G401 (cell line): ENCODE measurements at regions not wholly inside any gene's neighbourhood (a gene's known extent, or its start where the extent isn't known, plus 50 kb on each side); places are given as distances from the start of the nearest gene placed in this dataset.

Experiments used
- DNase-seq: peaks from one replicate; pipeline ENCODE4 v3.0.0-alpha.2; 2015; ENCODE audit warnings: low spot score
- in situ Hi-C: cut with HindIII; loops from 2 replicates; pipeline ENCODE4 v1.10.0; 2016; ENCODE audit warnings: low sequenced_read_pairs, mixed read lengths

GRCh38 chr5:165809914-165810313 is 2304.5 kb downstream of the MAT2B start:
- in situ Hi-C loops, result no loop called here
- DNase-seq, result no peak

DNA sequence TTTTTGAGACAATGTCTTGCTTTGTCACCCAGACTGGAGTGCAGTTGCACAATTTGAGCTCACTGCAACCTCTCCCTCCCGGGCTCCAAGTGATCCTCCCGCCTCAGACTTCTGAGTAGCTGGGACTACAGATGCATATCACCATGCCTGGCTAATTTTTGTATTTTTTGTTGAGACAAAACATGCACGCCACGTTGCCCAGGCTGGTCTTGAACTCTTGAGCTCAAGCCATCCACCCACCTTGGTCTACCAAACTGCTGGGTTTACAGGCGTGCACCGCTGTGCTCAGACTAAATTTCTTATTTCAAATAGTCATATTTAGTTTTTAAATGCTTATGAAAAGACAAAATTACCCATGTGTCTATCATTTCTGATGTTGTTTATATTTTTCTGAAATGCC is 2324.1 kb downstream of the MAT2B start:
- in situ Hi-C loops, result no loop called here

DNA sequence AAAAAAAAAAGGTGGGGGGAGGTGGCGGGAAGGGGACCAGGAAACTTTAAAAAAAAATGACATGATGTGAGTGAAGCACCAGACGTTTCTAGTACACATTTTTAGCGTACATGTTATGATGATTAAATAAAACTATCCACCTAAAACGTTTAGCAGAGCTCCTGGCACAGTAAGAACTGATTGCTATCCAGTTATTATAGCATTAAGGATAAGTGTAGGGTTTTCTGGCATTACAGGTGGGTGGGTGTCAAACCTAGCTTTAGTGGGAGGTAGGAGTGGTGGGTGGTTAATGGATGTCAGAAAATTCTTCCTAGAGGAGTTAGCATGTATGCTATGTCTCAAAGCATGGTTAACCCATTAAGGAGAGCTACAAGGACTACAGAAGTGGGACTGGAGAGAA is 2329.5 kb downstream of the MAT2B start:
- DNase-seq, result no peak
- in situ Hi-C loops, result no loop called here

More for the DNA sequence above, 2324.1 kb downstream of the MAT2B start:
- DNase-seq, result no peak

DNA sequence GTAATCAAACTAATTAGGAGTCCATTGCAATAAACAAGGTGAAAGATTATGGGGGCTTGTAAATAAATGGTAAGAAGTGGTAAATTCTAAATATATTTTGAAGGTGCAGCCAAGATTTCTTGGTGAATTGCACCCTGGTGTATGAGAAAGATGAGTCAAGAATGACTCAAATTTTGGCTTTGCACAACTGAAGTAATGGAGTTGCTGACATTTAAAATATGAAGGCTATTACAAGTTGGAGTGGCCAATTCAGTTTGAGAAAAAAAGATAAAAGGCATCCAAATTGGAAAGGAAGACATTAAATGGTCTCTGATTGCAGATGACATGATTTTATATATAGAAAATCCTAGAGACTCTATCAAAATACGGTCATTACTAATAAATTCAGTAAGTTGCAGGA is 2330.6 kb downstream of the MAT2B start:
- DNase-seq, result no peak
- in situ Hi-C loops, result no loop called here

DNA sequence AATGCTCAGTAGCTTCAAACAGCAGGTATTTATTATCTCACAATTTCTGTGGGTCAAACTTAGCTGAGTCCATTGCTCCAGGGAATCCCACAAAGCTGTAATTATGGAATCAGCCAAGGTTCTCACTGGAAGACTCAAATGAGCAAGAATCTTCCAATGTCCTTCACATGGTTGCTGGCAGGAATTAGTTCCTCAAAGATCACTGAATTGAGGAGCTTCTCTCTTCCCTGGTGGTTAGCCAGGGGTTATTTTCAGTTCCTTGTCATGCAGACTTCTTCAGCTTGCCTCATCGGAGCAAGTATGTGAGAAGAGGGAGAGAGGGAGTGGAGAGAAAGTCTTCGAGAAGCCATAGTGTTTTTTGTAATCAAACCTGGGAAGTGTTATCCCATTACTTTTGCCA is 2331.9 kb downstream of the MAT2B start:
- DNase-seq, result no peak
- in situ Hi-C loops, result no loop called here

DNA sequence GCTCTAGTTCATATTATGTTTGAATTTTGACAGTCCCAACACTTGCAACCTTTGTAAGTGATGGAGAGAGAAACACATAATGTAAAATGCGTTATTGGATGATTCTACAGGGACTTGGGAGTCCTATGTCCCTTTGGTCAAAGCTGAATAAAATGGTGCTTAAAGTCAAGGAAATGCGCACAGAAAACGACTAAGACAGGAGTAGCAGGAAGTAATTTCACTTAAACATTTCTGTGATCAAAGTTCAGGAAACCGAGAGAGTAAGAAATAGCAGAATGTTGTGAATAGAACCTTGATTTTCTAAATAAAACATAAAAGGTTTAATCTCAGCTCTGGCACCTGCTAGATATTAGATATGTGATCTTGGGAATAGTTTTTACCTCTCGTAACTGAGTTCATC is 2339.2 kb downstream of the MAT2B start:
- in situ Hi-C loops, result no loop called here
- no peak for DNase-seq

GRCh38 chr5:165858118-165858517 is 2352.7 kb downstream of the MAT2B start:
- DNase-seq, result no peak

GRCh38 chr5:165859251-165859650 is 2353.8 kb downstream of the MAT2B start:
- in situ Hi-C loops, result no loop called here
- no peak for DNase-seq

More at GRCh38 chr5:165858118-165858517, 2352.7 kb downstream of the MAT2B start:
- in situ Hi-C loops, result no loop called here

GRCh38 chr5:165863239-165863638 is 2357.8 kb downstream of the MAT2B start:
- no peak for DNase-seq
- in situ Hi-C loops, result no loop called here

DNA sequence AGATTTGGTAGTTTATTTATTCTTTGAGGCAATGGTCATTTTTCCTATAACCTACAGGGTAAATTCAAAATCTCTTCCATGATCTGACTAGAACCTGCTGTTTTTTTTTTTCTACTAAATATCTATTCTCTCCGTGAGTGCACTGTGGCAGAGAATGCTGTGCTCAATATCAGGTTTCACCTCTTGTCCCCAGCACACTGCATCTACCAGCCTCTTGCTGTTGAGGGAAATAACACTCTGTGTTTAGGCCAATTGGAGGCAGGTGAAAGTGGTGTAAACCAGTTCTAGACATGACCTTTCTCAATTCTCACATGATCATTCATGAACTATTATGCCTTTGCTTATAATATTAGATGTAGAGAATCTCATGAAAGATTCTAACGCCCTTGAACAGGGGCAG is 2365.9 kb downstream of the MAT2B start:
- in situ Hi-C loops, result no loop called here

DNA sequence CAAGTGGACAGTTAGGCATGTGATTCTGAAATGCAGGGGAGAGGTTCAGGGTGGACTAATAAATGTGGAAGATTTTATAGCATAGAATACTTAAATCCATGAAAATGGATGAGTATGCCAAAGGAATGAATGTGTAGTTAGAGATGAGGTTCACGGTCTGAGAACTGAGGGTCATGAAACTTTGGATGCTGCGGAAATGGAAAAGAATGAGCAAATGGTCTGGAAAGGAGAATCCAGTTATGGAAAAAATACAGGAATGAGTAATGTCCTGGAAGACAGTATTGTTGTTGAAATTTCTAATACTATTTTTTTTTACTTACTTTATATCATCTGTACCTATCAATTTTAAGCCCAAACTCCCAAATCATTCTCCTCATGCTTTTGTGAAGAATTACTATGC is 2369.4 kb downstream of the MAT2B start:
- in situ Hi-C loops, result no loop called here
- no peak for DNase-seq

More for the DNA sequence above, 2365.9 kb downstream of the MAT2B start:
- no peak for DNase-seq

DNA sequence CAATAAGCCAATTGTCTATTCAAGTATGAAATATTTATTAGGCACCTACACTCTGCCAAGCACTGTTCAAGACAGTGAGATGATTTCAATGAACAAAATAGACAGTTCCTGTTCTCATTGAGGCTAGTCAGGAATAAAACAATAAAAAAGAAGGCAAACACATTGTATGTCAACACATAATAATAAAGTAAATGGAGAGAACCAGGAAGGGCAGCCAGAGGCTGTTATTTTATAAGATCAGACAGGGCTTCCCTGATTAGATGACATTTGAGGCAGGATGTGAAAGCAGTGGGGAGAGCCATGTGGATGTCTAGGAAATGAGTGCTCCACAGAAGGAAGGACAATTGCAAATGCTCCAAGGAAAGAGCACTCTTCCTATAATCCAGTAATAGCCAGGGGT is 2371.1 kb downstream of the MAT2B start:
- in situ Hi-C loops, result no loop called here
- DNase-seq, result no peak

DNA sequence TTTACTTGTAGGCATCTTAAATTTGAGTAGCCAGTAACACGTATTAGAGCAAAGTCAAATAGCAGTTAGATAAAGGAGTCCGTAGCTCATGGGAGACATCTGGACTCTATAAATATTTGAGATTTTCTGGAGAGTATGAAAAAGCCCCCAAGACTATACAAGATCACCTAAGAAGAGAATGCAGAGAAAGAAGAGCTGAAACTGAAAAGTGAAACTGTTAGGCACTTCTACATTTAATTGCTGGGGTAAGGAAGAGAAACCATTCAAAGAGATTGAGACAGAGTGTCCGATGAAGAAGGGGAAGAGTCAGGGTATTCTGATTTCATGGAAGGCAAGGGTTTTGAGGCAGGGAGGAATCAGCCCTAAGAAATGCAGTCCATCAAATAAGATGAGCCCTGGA is 2372.1 kb downstream of the MAT2B start:
- no peak for DNase-seq
- in situ Hi-C loops, result no loop called here

GRCh38 chr5:165881259-165881658 is 2375.8 kb downstream of the MAT2B start:
- DNase-seq, result no peak
- in situ Hi-C loops, result no loop called here

DNA sequence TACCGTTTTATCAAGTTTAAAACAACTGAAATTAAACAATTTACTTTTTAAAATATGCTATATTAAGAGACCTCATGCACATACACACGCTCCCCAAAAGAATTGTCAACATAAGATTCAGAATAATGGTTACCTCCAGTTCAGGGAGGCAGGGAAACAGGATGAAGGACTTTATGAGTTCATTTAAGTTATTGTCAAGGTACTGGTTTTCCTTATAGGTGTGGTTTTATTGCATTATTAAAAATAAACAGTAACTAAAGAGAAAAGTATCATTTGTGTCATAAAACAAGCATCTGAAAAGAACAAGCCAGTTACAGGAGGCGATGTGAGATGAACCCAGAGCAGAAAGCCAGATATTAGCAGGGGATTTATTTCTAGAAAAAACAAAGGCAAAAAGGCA is 2376.7 kb downstream of the MAT2B start:
- in situ Hi-C loops, result no loop called here
- no peak for DNase-seq

GRCh38 chr5:165885623-165886350 is 2380.4 kb downstream of the MAT2B start:
- in situ Hi-C loops, result no loop called here
- DNase-seq, result no peak

GRCh38 chr5:165887147-165887546 is 2381.7 kb downstream of the MAT2B start:
- in situ Hi-C loops, result no loop called here
- DNase-seq, result no peak

DNA sequence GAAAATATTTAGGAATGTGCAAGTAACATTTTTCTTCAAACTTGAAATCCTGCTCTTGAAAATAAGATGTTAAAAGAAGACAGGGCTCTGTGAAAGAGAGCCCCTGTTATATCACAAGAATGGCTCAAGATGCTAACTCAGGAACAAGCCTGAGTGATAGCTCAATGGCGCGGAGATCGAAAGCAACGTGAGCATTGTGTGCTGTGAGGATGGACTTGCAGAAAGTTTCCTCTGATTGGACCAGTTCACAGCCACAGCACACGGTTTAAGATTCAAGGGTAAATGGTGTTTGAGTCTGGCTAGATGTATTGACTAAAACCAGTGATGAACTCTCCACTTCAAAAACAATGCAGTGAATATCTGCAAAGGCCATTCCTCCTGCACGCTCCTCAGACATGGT is 2387.0 kb downstream of the MAT2B start:
- no peak for DNase-seq

DNA sequence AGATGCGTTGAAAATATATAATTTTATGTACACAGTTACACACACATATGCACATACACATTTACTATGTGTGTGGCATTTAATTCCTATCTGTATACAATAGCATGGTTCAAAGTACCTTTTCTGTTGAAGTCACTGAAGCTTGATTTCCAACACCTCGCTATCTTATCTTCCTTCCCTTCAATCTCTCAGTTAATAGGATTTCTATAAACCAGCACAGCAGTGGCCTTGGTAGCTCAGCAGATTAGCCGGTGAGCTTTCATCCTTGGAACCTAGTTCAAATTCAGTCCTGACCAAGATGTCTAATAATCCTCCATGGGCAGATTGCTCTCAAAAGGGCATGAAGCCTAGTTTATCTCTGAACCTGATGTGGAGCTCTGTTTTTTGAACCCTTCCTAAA is 2389.5 kb downstream of the MAT2B start:
- in situ Hi-C loops, result no loop called here
- DNase-seq, result no peak

More for the DNA sequence above, 2387.0 kb downstream of the MAT2B start:
- in situ Hi-C loops, result no loop called here

DNA sequence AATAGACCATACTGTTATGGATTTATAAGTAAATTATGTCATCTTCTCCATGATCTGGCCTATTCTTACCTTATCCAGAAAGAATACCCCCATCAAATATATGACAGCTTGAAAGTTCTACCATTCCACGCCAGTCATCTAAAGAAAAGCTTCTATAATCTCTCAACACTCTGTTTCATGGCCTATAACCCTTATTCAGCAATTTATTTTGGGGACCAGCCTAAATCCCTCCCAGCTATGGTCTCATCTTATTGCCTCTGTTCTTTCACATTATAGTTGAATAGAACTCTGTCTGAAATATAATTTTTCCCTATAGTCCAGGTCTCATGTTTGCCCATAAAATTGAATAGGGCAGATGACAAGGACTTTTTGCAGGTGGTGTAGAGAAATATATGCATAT is 2387.6 kb upstream of the WWC1 start:
- no peak for DNase-seq
- in situ Hi-C loops, result no loop called here

DNA sequence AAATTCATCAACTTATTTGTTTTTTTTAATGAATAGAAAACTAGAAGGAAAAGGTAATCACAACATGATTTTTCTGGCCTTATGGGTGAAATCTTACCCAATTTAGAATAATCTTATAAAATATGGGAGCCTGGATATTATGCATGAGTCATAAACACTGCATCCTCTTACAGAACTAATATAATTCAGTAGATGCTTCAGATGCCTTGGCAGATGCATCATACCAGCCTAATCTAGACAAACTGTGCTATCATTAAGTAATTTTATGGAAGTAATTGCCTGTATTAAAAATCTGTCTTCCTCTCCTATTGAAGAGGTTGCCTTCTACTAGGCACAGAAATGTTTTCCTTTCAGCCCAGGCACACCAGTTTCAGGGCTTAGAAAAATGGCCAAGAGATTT is 2384.6 kb upstream of the WWC1 start:
- in situ Hi-C loops, result no loop called here
- no peak for DNase-seq
